GM12878 (cell line): ENCODE measurements at regions not wholly inside any gene's neighbourhood (a gene's known extent, or its start where the extent isn't known, plus 50 kb on each side); places are given as distances from the start of the nearest gene placed in this dataset.

ENCODE experiments used
- ATAC-seq: fragments of 200-7000 bp; cut with Tn5 transposase; 3 replicates; pipeline ENCODE4 v1.9.1; 2020; ENCODE audit warnings: mild to moderate bottlenecking, moderate library complexity
- BruUV-seq: library from RNA; stranded (reverse); fragments of 400-500 nt; replicated peaks from 2 replicates; lab custom pipeline; 2021; lab: Mats Ljungman, UMichigan
- CTCF ChIA-PET: fragments of 300-600 bp; sonication (Branson Sonifier 250); formaldehyde crosslinking; extraction: SDS; loops from one replicate; lab custom pipeline; 2021; ENCODE audit warnings: inconsistent platforms; lab: Yijun Ruan, JAX
- POLR2A ChIA-PET: fragments of 350-600 bp; formaldehyde crosslinking; extraction: SDS; loops from one replicate; lab custom pipeline; 2021; ENCODE audit warnings: inconsistent platforms; lab: Charles Lee
- RAD21 ChIA-PET: fragments of 300-600 bp; sonication (Branson Sonifier 250); formaldehyde crosslinking; loops from one replicate; lab custom pipeline; 2023; ENCODE audit warnings: antibody characterized with exemption; ENCODE audit not compliant: unreplicated experiment; lab: Charles Lee
- SMC1A ChIA-PET: fragments of 300-600 bp; sonication (Branson Sonifier 250); formaldehyde crosslinking; loops from one replicate; lab custom pipeline; 2023; ENCODE audit not compliant: unreplicated experiment, uncharacterized antibody; lab: Charles Lee
- DNase-seq: peaks from one replicate; pipeline ENCODE4 v3.0.0-alpha.2; 2011; ENCODE audit warnings: low read depth, low spot score
- FAIRE-seq: peaks from 3 replicates; lab custom pipeline; 2011; peaks lifted over from hg19 to GRCh38; lab: Jason Lieb, UNC
- H2AFZ ChIP-seq: 2 replicates; pipeline ENCODE4 v1.6.0; 2011; ENCODE audit warnings: low read depth, low read length, control low read depth; ENCODE audit not compliant: control insufficient read depth
- H3K27ac ChIP-seq: 2 replicates; pipeline ENCODE4 v1.5.1; 2011; ENCODE audit warnings: control low read depth; ENCODE audit not compliant: control insufficient read depth, insufficient read depth
- H3K27me3 ChIP-seq, 2 experiments: replicated peaks in 1 of 2; 2 replicates each; pipeline versions ENCODE4 v1.6.0 to v1.6.1; 2011; ENCODE audit warnings: low read length in 1 of 2; ENCODE audit not compliant: control insufficient read depth in 2 of 2, insufficient read depth in 2 of 2
- H3K36me3 ChIP-seq, 2 experiments: 2 replicates each; pipeline ENCODE4 v1.5.1; 2011; ENCODE audit warnings: low read length in 1 of 2; ENCODE audit not compliant: control insufficient read depth in 2 of 2, insufficient read depth in 2 of 2
- H3K4me1 ChIP-seq: 2 replicates; pipeline ENCODE4 v1.6.1; 2011; ENCODE audit warnings: mild to moderate bottlenecking, low read length, moderate library complexity, mixed read lengths; ENCODE audit not compliant: control insufficient read depth, insufficient read depth
- H3K4me2 ChIP-seq: 2 replicates; pipeline ENCODE4 v1.6.0; 2011; ENCODE audit warnings: control low read depth; ENCODE audit not compliant: control insufficient read depth, insufficient read depth
- H3K4me3 ChIP-seq: fragments of 200-600 bp; sonication (generic); 2 replicates; pipeline ENCODE4 v1.5.1; 2016
- H3K79me2 ChIP-seq: 2 replicates; pipeline ENCODE4 v1.6.0; 2011; ENCODE audit warnings: low read length; ENCODE audit not compliant: control insufficient read depth, insufficient read depth
- H3K9ac ChIP-seq: 2 replicates; pipeline ENCODE4 v1.8.0; 2011; ENCODE audit warnings: low read length, control low read depth, mixed read lengths; ENCODE audit not compliant: control insufficient read depth, insufficient read depth
- H3K9me3 ChIP-seq: replicated peaks from 3 replicates; pipeline ENCODE4 v1.5.1; 2011; ENCODE audit warnings: mild to moderate bottlenecking, low read length; ENCODE audit not compliant: control insufficient read depth, insufficient read depth
- H4K20me1 ChIP-seq: 2 replicates; pipeline ENCODE4 v1.6.0; 2011; ENCODE audit not compliant: control insufficient read depth, insufficient read depth
- CUX1 ChIP-seq: IDR thresholded peaks from 2 replicates; pipeline ENCODE4 v1.6.1; 2012; ENCODE audit warnings: improper control_type of control experiment, low read depth, low read length; ENCODE audit not compliant: insufficient replicate concordance
- EED ChIP-seq: sonication (generic); IDR thresholded peaks from 2 replicates; pipeline ENCODE4 v1.6.1; 2016; ENCODE audit warnings: antibody characterized with exemption, low read depth
- IKZF2 ChIP-seq, 2 experiments: fragments of 450-650 bp; IDR thresholded peaks; 2 replicates each; pipeline ENCODE4 v1.6.1; 2017; ENCODE audit warnings: mild to moderate bottlenecking in 2 of 2, moderate library complexity in 2 of 2
- LARP7 ChIP-seq: fragments of 450-650 bp; IDR thresholded peaks from 2 replicates; pipeline ENCODE4 v1.6.1; 2017; ENCODE audit warnings: mild to moderate bottlenecking
- MTA3 ChIP-seq: IDR thresholded peaks from 2 replicates; pipeline ENCODE4 v1.6.1; 2012; ENCODE audit warnings: low read length, inconsistent platforms, borderline replicate concordance
- NFYA ChIP-seq: IDR thresholded peaks from 2 replicates; pipeline ENCODE4 v1.6.1; 2011; ENCODE audit warnings: low read depth, mild to moderate bottlenecking, low read length, improper control_type of control experiment, borderline replicate concordance
- RELB ChIP-seq: fragments of 450-650 bp; IDR thresholded peaks from 2 replicates; pipeline ENCODE4 v1.6.1; 2017; ENCODE audit warnings: low read depth, mild to moderate bottlenecking, moderate library complexity
- RUNX3 ChIP-seq: IDR thresholded peaks from 2 replicates; pipeline ENCODE4 v1.6.1; 2012; ENCODE audit warnings: low read length, inconsistent platforms
- SREBF1 ChIP-seq: IDR thresholded peaks from 2 replicates; pipeline ENCODE4 v1.6.1; 2012; ENCODE audit warnings: mild to moderate bottlenecking, low read length
- ZBTB11 ChIP-seq: fragments of 450-650 bp; formaldehyde crosslinking; IDR thresholded peaks from 2 replicates; pipeline ENCODE4 v1.5.0; 2022; ENCODE audit warnings: mild to moderate bottlenecking, missing genetic modification characterization
- ZNF274 ChIP-seq: IDR thresholded peaks from one replicate; pipeline ENCODE4 v1.8.0; 2011; ENCODE audit not compliant: insufficient read length, insufficient read depth
- WGBS: methylation state at CpG from one replicate; pipeline ENCODE4 v1.1.6; 2016; ENCODE audit warnings: low lambda C conversion rate; ENCODE audit not compliant: insufficient replicate concordance, insufficient coverage; ENCODE audit errors: missing lambda C conversion rate; 5-methylcytosine and 5-hydroxymethylcytosine counted together
- in situ Hi-C: fragments of 300-500 bp; cut with MboI; formaldehyde crosslinking; loops from 9 replicates; pipeline ENCODE4 v1.14.3; 2018; ENCODE audit warnings: mixed read lengths
- intact Hi-C: fragments of 100-400 bp; cut with micrococcal nuclease; formaldehyde crosslinking; loops from one replicate; pipeline ENCODE4 v1.14.2; 2022; ENCODE audit not compliant: unreplicated experiment

GRCh38 chr17:72021417-72022041 lies 99.3 kb upstream of the SOX9 start:
- SMC1A ChIA-PET = interaction anchor here (0.7 to 5.5 kb wide), 11 partner anchors 8 to 296 kb away, joined by 3 to 61 read pairs (median 8); no protein-coding TSS in a partner anchor
- no peaks in the 10 kb centered on the region for H3K27me3 ChIP-seq
- RAD21 ChIA-PET = interaction anchor here (0.7 to 2.6 kb wide), 7 partner anchors 9 to 258 kb away, joined by 3 to 16 read pairs (median 5); partner anchors contain the start of gene SOX9
- 13% methylated on average over 3 of the region's 3 CpGs for WGBS
- intact Hi-C loops (loop anchor here (10.0 kb wide), 1 partner anchor 257 kb away; no protein-coding TSS in a partner anchor), in situ Hi-C loops (no loop called here)
- H3K79me2 ChIP-seq = no peaks in the 10 kb centered on the region
- ATAC-seq = peak; percentile 86
- H3K36me3 ChIP-seq = no peaks in the 10 kb centered on the region
- CTCF ChIA-PET = interaction anchor here (1.3 to 6.4 kb wide), 3 partner anchors 11 to 16 kb away, joined by 5 to 41 read pairs (median 9); no protein-coding TSS in a partner anchor
- peak overlapping the region; percentile 41; the same call in 1 of the 2 replicates for H2AFZ ChIP-seq
- H3K4me2 ChIP-seq = peak overlapping the region; percentile 67
- no peaks in the 10 kb centered on the region for H4K20me1 ChIP-seq
- peaks cover 42% of the 10 kb centered on the region for H3K4me1 ChIP-seq
- DNase-seq = no peak
- no TSS peak for BruUV-seq
- FAIRE-seq = peak; percentile 44
- H3K27ac ChIP-seq = peak overlapping the region; percentile 85
- POLR2A ChIA-PET = interaction anchor here (0.6 to 1.8 kb wide), 5 partner anchors 8 to 489 kb away, joined by 3 to 8 read pairs (median 4); no protein-coding TSS in a partner anchor
- H3K4me3 ChIP-seq = no peak overlapping the region
- peaks cover 12% of the 10 kb centered on the region for H3K9me3 ChIP-seq
- H3K9ac ChIP-seq = no peak overlapping the region; the same call in 1 of the 2 replicates
- TF ChIP-seq SREBF1 = no peak
- TF ChIP-seq CUX1 = no peak
- 0 out of 2 replicates have a peak, but pooled peaks have one; percentile 32 for TF ChIP-seq RELB
- no peak for TF ChIP-seq NFYA
- TF ChIP-seq ZBTB11 (CRISPR knock-in tag) = no peak
- TF ChIP-seq LARP7 = no peak
- peak; percentile 18; the same call in 1 of the 2 replicates for TF ChIP-seq RUNX3
- TF ChIP-seq MTA3 = peak; percentile 43; the same call in 1 of the 2 replicates
- peak; percentile 48 to 58; a peak in 2 of 4 replicates for TF ChIP-seq IKZF2 (IDR thresholded peaks at IDR 0.05)
- TF ChIP-seq EED = no peak; the same call in 1 of the 2 replicates
- no peak for TF ChIP-seq ZNF274
